GM12875 (cell line): ENCODE measurements at regions not wholly inside any gene's neighbourhood (a gene's known extent, or its start where the extent isn't known, plus 50 kb on each side); places are given as distances from the start of the nearest gene placed in this dataset.

Source experiments
- H3K4me3 ChIP-seq: one replicate; pipeline ENCODE4 v1.5.1; 2011; ENCODE audit warnings: low read depth, low read length, control low read depth
- TF ChIP-seq, protein P1 (sequence below): IDR thresholded peaks from 2 replicates; pipeline ENCODE4 v1.5.1; 2011; ENCODE audit warnings: low read depth, mild to moderate bottlenecking, control low read depth, inconsistent platforms, low read length, moderate library complexity, borderline replicate concordance; ENCODE audit not compliant: insufficient read depth

DNA sequence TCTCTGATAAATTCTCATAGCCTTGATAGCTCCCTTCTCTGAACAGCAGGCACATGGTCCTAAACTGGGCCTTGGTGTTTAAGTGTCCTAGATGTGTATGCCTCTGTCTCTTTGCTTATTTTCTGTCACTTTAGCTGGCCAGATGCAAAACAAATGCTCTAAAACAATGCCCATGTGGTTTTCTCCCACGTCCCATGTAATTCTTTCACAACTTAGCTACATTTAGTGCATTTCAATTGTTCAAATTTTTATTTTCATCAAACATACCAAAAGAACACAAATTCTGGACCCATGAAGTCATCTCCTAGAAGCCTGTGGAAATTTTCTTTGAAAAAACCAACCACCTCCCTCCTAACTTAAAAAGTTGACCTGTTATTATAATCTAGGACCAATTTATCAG lies 491.3 kb upstream of the AGTR1 start:
- TF ChIP-seq, protein P1, sequence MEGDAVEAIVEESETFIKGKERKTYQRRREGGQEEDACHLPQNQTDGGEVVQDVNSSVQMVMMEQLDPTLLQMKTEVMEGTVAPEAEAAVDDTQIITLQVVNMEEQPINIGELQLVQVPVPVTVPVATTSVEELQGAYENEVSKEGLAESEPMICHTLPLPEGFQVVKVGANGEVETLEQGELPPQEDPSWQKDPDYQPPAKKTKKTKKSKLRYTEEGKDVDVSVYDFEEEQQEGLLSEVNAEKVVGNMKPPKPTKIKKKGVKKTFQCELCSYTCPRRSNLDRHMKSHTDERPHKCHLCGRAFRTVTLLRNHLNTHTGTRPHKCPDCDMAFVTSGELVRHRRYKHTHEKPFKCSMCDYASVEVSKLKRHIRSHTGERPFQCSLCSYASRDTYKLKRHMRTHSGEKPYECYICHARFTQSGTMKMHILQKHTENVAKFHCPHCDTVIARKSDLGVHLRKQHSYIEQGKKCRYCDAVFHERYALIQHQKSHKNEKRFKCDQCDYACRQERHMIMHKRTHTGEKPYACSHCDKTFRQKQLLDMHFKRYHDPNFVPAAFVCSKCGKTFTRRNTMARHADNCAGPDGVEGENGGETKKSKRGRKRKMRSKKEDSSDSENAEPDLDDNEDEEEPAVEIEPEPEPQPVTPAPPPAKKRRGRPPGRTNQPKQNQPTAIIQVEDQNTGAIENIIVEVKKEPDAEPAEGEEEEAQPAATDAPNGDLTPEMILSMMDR = no peak
- H3K4me3 ChIP-seq = no peak overlapping the region

DNA sequence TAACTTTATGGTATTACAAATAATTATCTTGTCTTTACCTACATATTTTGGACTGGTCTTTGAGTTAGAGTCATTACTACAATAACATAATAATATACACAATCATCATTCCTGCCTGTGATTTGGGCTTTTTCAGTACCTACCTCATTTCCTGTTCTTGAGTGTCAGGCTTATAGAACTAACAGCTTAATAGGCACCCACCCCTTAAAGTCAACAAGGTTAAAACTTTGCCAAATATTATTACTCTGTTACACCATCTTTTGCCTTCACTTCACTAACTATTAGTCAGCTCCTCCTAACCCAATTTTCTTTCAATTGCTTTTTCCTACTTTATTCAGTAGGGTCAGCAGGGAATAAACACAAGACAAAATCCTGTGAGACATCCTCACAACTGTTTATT lies 488.7 kb upstream of the AGTR1 start:
- H3K4me3 ChIP-seq = no peak overlapping the region

DNA sequence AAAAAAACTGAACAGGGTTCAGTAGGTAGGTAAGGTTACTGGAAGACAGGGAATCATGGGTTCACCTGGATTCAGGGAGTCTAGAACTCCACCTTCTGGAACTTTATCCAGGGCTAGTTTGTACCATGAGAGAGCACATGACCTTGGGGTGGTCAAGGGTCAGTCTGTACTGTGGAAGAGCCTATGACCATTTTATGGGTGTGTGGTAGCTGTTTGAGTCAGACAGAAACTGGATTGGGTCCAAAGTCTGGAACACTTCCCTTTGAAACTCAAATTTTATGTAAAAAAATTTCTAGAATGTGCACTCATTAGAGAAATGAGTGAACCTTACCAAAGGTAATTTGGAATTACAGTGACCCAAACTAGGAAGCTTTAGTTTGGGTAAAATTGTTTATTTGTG lies 486.0 kb upstream of the AGTR1 start:
- no peak overlapping the region for H3K4me3 ChIP-seq
- TF ChIP-seq, protein P1 = no peak

More for the DNA sequence above, 488.7 kb upstream of the AGTR1 start:
- TF ChIP-seq, protein P1 = no peak

DNA sequence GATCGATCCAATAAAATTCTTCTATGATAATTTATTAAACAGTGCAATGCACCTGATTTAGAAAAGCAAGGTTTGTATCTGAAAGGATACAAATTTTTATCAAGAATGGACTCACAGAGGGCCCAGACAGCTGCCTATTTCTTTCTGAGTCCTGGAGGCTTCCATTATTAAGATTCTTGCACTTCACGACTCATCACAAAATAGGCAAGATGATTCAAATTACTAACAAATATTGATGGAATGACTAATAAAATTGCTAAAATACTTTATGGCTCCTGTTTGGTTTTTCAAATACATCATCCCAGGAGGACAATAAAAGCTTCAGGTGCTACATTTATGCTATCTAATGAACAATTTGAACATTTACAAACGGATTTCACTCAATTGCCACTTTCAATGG lies 483.0 kb upstream of the AGTR1 start:
- TF ChIP-seq, protein P1 = no peak
- no peak overlapping the region for H3K4me3 ChIP-seq

DNA sequence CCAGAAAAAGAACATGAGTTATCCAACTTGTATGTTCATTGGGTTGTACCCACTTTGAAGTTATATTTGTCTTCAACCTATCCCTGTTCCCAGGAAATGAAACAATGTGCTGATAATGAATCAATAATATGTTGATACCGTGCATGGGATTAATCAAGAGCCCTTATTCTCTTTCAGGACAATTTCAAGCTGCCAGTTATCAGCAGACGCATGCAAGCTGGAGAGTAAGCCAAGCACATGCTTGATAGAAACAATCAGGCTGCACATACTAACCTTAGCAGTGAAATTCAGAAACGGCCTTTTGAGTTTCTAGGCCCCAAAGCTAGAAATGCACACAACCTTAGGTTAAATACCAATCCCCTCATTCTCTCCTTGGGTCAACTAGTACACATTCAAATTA lies 480.4 kb upstream of the AGTR1 start:
- TF ChIP-seq, protein P1 = no peak
- H3K4me3 ChIP-seq = no peak overlapping the region

DNA sequence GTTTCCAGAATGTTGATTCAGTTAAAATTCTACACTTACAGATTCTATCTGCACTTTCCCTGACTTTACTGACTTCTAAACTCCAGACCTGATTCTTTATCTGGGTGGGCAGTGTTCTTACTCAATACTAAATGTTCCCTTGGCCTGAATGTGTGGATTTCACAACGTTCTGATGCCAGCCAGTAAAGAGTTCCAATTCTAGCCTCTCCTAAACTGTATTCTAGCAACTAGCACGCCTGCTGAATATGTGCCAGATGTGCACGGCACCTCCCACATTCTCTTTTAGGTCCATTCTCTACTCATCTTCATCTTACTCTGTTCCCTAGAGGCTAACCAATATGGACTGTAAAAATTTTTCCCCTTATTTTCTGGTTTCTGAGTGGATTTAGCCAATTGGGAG lies 479.5 kb upstream of the AGTR1 start:
- no peak overlapping the region for H3K4me3 ChIP-seq
- TF ChIP-seq, protein P1 = no peak

DNA sequence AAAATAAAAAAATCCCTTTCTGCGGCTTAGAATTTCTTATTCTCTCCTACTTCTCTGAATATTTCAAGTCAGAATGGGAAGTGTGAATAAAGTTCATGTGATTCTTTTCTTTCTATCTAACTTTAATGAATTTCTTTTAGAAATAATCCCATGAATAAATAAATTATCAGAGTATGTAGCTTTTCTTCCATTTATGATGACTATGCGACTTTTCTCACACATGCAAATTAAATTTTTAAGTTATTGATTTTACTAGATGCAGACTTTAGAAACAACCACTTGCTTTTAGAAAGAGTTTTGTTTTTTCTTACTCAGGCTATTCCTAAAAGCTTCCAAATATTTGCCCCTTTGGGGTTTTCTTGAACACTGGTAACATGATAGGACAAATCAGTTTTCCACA lies 477.7 kb upstream of the AGTR1 start:
- TF ChIP-seq, protein P1 = no peak
- no peak overlapping the region for H3K4me3 ChIP-seq
